ENCODE measurements at regions not wholly inside any gene's neighbourhood (a gene's known extent, or its start where the extent isn't known, plus 50 kb on each side); places are given as distances from the start of the nearest gene placed in this dataset.
"Not testable (repeated sequence)": the region's sequence is repeated elsewhere in the genome, so short reads cannot be mapped to it uniquely, and the experiment has no call there.

GRCh38 chr16:88162778-88163177 is 211.5 kb downstream of the BANP start:
- not testable (repeated sequence) for DNase-seq (ENCODE audit: low read depth)

- DNase-seq (ENCODE audit: low read depth): not testable (repeated sequence)
These were observed 213.2 kb downstream of the BANP start for GRCh38 chr16:88164196-88165039.

GRCh38 chr16:88165040-88165544 is 213.9 kb downstream of the BANP start:
- not testable (repeated sequence) for DNase-seq (ENCODE audit: low read depth)

- DNase-seq (ENCODE audit: low read depth): not testable (repeated sequence)
These were observed 214.4 kb downstream of the BANP start for GRCh38 chr16:88165683-88166082.

GRCh38 chr16:88166209-88166773 is 215.1 kb downstream of the BANP start:
- not testable (repeated sequence) for DNase-seq (ENCODE audit: low read depth)

- not testable (repeated sequence) for DNase-seq (ENCODE audit: low read depth)
These were observed 214.8 kb upstream of the ZNF469 start for GRCh38 chr16:88167798-88168556.

- DNase-seq (ENCODE audit: low read depth): not testable (repeated sequence)
These were observed 214.2 kb upstream of the ZNF469 start for GRCh38 chr16:88168557-88168949.

- DNase-seq (ENCODE audit: low read depth): not testable (repeated sequence)
These were observed 213.5 kb upstream of the ZNF469 start for GRCh38 chr16:88169136-88169830.

- not testable (repeated sequence) for DNase-seq (ENCODE audit: low read depth)
These were observed 213.0 kb upstream of the ZNF469 start for GRCh38 chr16:88169831-88170165.

- DNase-seq (ENCODE audit: low read depth): no peak
These were observed 212.2 kb upstream of the ZNF469 start for GRCh38 chr16:88170528-88170991.

- DNase-seq (ENCODE audit: low read depth): not testable (repeated sequence)
These were observed 211.6 kb upstream of the ZNF469 start for GRCh38 chr16:88171126-88171525.

- DNase-seq (ENCODE audit: low read depth): not testable (repeated sequence)
These were observed 206.6 kb upstream of the ZNF469 start for GRCh38 chr16:88176184-88176583.

- not testable (repeated sequence) for DNase-seq (ENCODE audit: low read depth)
These were observed 206.1 kb upstream of the ZNF469 start for GRCh38 chr16:88176591-88177180.

GRCh38 chr16:88178251-88178650 is 204.5 kb upstream of the ZNF469 start:
- not testable (repeated sequence) for DNase-seq (ENCODE audit: low read depth)

- not testable (repeated sequence) for DNase-seq (ENCODE audit: low read depth)
These were observed 203.9 kb upstream of the ZNF469 start for GRCh38 chr16:88178896-88179295.

- DNase-seq (ENCODE audit: low read depth): not testable (repeated sequence)
These were observed 199.5 kb upstream of the ZNF469 start for GRCh38 chr16:88182967-88183881.

GRCh38 chr16:88184053-88184452 is 198.7 kb upstream of the ZNF469 start:
- not testable (repeated sequence) for DNase-seq (ENCODE audit: low read depth)

- DNase-seq (ENCODE audit: low read depth): not testable (repeated sequence)
These were observed 198.0 kb upstream of the ZNF469 start for GRCh38 chr16:88184566-88185355.

- not testable (repeated sequence) for DNase-seq (ENCODE audit: low read depth)
These were observed 197.4 kb upstream of the ZNF469 start for GRCh38 chr16:88185406-88185805.

Measured in HT1080 (cell line).